ENCODE measurements at regions not wholly inside any gene's neighbourhood (a gene's known extent, or its start where the extent isn't known, plus 50 kb on each side); places are given as distances from the start of the nearest gene placed in this dataset.

DNA sequence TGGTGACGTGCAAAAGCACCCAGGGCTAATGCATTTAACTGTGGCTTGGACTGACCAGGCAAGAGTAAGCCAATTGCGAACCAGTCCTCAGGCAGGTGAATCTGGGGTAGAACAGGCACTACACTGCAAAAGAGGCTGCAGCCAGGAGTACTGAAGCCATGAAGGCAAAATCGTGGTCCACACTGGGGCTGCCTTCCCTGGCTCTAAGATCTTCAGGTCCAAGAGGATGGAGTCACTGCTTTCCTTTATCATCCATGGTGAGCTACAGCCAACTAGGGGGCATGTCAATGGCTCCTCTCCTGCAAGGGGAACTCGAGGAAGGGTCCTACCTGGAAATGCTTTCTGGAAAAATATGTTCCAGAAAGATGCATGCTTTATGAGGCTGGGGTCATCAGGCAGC lies 100.6 kb upstream of the AJAP1 start:
- no peak for DNase-seq

DNA sequence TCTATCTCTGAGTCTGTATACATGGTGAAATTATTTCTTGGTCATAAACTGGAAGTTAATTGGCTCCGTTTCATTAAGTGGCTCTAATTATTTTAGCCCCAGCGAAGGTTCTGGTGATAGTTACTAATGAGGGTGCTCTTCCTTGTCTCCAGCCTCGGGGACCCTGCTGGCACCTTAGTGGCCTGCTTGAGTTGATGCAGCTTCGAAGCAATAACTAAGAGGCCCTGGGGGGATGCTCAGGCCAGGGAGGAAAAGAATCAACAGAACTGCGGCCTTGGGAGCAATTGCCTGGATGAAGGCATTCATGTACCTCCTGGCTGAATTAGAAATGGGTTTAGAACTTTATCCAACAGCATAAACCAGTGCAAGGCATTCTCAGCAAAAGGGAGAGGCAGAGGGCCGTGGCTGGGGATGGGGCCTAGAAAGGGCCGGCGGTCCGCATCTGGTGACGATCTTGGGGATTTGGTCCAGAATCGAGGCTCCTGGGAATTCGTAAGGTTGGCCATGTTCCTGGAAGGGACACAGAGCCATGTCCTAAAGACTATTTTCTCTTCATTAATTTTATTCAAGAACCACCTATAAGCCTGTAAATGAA lies 100.0 kb upstream of the AJAP1 start:
- no peak for DNase-seq

DNA sequence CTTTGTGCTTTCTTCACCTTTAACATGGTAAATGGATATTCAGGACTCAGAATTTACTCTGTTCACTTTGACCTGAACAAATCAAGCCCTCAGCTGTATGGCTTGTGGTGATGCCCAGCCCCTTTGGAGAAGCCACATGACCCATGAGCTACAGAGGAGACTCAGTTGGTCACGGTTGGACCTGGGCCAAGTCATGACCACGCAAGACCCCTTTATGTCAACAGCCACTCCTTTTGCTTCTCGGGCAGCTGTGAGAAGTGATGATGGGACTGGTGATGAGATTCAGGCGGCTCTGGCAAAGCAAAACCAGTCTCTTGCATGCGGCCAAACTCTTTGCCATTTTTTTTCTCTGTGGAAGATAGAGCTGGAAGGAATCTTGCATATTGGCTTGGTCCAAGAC lies 96.5 kb upstream of the AJAP1 start:
- DNase-seq = no peak

DNA sequence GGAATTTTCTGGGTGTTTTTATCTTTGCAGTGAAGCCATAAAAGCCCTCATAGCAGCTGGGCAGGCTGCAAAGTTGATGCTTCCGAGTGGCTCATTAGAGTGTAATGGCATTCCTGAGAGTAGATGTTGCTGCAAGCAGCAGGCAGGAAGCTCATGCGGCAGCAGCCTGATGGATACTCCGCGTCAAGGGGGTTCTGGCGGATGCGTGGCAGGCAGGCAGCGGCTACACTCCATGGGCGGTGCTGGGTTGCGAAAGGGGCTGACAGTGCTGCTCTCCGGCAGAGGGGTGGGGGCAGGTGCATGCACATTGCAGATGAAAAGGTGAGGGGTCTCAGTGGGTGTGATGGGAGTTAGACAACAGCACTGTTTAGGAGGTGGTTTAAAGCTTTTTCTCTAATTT lies 93.2 kb upstream of the AJAP1 start:
- no peak for DNase-seq

DNA sequence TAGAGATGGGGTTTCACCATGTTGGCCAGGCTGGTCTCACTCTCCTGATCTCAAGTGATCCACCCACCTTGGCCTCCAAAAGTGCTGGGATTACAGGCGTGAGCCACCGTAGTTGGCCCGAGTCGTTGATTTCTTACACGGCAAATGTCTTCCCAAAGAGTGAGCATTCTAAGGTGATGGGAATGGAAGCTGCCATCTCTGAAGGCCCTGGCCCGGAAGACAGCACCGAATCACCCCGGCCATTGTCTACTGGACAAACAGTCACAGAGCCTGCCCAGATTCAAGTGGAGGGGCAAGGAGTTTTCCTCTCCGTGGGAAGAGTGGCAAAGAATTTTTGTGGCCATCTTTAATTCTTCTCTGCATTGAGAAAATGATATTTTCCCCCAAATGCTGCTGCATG lies 92.1 kb upstream of the AJAP1 start:
- no peak for DNase-seq

DNA sequence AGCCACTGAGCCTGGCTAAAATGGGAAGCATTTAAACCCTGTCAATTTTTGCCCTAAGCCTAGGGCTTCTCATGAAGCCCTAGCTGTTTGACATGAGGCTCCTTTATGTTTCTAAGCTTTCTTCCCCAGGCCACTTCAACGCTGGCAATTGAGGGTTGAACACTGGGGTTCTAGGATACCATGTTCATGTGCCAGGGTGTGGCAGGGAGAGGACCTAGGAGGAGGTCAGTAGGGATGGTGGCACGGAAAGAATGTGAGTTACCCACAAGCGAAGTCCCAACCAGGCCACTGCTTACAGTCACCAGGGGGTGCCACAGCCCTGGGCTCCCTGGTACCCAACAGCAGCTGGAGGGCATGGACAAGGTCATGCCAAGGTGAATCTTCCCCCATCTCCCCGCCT lies 90.8 kb upstream of the AJAP1 start:
- DNase-seq = no peak

DNA sequence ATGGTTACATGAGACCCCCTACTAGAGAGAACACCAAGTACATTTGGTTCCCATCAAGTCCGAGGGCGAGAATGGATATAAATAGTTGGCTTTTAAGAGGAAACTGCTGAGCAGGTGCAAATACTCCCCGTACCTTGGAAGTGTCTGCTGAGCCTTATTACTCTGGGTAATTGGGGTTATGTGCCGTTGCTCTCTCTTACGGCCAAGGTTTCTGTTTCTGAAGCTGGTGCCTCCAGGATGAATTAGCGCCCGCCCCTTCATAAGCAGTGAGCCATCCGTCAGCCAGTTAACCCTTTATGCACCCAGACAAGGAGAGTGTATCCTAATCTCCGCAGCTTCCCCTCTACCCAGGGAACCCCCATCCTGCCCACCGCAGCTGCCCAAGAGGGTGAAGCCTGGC lies 90.4 kb upstream of the AJAP1 start:
- DNase-seq = no peak

DNA sequence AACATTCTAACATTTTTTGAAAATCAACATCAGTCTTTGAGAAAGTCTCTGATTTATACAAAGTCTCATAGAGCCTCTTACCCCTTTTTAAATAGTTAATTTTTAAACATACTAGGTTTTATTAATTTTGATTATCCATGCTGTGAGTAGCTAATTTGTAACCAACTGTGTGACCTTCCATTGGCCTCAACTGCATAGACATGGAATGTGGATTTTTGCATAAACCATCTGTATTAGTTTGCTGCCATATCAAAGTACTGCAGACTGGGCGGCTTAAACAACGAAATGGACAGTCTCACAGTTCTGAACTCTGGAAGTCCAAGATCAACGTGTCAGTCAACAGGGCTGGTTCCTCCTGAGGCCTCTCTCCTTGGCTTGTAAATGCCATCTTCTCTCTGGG lies 89.2 kb upstream of the AJAP1 start:
- no peak for DNase-seq

DNA sequence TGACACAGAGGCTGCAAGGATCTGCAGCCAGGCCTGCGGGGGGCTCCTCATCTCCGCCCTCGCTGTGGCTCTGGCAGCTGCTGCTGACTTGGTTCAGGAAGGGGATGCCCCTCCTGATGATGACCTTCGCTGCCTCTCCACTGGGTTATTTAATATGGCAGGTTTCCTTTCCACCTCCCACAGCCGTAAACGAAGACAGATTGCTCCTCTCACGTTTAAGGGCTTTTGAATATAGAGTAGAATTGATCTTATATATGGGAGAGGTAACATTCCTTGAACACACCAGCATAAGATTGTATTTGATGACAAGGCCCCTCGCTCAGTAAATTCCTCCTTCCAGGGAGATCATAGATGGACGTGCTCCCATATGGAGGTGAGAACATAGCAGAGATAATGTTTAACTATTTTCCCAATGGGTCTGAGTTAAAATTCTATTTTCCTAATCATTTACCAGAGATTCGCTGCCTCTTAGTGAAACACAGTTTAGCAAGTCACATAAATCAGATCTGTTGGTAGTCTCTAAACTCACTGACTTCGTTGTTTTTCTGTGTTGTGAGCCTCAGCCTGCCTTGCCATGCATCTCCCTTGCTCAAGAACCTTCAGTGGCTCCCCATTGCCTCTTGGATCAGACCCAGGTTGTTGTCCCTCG lies 88.5 kb upstream of the AJAP1 start:
- no peak for DNase-seq

DNA sequence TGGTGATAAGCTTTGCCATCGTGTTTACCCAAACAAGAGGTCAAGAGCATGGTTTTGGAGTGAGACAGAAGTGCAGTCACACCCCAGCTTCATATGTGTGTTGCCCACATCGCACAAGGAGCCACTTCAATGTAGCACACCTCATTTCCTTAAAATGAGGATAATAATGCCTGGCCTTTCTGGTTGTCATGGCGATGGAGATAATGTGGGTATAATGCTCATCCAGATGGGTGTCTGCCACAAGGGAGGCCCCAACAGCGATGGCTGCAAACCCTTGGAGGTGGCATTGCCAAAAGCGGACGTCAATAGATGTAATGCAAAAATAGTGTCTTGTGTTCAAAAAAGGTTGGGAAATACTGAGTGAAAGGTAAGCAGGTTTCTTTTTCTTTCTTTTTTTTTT lies 83.1 kb upstream of the AJAP1 start:
- no peak for DNase-seq

DNA sequence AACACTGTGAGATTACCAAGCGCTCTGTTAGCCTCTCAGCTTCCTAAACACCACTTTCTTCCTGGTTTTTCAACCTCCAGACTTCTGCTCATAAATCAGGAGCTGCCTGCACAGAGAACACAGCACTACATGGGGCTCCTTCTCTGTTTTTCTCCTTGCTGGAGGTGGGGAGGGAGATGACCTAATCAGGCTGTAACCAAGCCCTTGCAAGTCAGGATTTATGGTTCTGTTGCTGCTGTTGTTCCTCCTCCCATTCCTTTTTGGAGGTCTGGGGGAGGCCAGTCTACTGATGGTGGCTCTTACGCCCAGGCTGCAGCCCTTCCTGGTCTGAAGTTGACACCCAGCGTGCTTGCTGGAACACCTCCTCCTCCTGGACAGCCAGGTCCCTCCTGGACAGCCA lies 80.9 kb upstream of the AJAP1 start:
- no peak for DNase-seq

DNA sequence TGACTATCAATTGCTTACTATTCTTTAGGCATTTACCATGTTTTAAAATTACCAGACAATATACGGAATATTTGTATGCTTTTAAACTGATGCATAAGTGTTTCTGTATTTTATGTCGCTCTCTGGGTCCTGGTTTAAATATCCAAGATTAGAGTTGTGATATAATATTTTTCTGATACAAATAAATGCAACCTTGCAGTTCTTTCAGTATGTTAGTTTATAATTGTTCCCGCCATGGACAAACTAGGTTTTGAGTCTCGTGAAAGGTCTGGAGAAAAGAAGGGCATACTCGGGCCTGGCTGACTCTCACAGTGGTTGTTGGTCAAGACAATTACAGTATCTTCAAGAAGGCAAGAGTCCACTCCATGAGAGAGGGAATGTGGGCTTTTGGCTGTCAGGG lies 72.6 kb upstream of the AJAP1 start:
- DNase-seq = no peak

DNA sequence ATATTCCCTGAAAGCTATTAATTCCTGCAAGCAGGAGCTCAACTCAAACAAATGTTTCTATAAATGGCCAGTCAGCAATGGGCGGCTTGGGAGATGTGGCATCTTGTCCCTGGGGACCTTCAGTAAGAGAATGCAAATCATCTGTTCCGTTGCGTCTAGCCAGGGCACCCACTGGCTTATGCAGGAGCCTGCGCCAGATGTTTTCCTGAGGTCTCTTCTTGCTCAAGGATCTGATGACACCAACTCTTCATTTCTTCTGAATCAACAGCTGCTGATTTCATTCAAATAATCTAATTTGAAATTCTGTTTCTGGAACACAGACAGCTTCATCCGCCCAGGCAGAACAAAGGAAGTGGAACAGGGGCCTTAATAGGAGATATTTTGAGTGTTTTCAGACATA lies 70.0 kb upstream of the AJAP1 start:
- DNase-seq = no peak

DNA sequence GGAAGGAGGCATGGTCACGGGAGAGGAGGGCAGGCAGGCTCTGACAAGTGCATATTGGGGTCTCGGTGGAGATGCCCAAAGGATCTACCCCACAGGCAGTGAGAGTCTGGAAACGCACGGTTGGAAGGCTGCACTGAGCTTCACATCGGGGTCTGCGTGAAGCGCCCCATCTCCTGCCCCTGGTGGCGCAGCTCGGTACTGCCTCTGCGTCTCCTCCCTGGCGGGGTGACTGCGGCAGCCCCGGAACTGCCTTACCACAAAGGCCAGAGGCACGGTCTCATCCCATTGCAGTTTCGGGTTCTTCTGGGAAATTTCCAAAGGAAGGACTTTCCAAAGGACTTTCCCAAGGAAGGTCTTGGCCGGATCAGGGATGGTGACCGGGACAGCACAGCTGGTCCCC lies 69.2 kb upstream of the AJAP1 start:
- no peak for DNase-seq

DNA sequence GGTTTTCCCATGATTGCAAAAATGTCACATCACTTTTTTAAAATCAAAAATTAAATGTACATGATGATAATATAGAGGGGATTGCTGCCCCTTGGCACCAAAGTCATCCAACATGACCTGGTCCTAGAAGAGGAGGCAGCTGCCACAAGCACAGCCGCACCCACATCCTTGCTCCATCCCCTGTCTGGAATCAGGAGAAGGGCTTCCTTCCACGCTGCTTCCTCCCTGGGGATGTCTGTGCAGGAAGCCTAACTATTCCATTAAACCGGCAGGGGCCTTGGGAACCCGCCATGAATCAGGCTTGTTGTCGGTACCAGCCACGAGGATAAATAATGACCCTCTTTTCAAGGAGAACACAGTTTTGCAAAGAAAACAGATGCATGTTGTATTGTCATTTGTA lies 68.7 kb upstream of the AJAP1 start:
- DNase-seq = no peak

DNA sequence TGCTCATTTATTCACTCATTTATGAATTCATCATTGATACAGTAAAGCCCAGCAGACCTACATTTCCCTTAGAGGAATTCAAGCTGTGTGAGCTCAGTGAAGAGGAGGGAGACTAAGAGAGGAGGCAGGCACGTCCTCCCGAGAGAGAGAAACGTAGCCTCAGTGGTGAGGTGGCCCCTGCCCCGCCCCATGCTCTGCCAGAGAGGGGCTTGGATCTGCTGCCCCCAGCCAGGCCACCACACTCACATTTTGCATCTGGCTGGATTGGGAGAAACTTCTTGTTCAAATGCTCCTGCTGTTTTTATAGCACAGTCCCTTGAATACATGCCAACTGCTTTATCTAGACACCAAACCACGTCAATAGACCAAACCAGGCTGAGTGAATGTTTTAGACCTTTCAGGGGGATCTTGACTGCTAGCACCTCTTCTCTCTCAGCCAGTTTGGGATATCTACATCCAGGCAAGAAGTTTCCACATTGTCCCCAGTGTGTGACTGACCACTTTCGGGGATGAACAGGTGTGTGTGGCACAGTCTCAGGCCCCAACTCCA lies 67.7 kb upstream of the AJAP1 start:
- DNase-seq = no peak

DNA sequence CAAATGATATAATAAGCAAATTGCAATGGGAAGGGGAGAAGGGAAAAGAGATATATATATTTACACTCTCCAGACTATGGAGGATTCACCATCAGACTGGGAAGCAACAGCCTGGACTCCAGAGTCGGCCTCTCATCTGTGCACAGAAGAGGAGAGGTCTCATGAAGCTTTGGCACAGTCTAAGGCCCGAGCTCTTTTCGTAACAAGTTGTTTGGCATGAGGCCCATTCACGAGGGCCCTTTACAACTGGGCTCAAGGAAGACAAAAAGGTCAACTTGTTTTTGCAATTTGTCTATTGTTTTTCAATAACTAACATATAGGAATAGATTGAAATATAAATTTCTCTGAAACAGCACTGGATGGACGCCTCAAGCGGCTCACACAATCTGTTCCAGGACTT lies 66.7 kb upstream of the AJAP1 start:
- no peak for DNase-seq

DNA sequence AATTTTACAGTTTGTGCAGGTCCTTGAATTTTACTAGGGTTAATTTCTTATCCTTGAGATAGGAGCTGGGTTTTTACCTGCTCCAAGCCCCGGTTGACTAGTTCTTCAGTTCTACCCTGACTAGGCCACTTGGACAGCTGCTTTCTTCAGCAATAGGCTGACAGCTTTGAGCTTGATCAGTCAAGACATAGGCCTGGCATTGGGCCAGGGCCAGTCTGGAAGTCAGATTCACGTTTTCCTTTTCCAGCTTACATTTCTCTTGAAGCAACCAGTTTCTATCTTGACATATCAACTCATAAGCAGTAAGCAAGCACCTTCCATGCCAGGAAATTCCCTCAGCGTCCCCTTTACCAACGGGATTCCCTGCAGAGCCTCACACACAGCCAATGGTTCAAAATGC lies 63.7 kb upstream of the AJAP1 start:
- DNase-seq = no peak

DNA sequence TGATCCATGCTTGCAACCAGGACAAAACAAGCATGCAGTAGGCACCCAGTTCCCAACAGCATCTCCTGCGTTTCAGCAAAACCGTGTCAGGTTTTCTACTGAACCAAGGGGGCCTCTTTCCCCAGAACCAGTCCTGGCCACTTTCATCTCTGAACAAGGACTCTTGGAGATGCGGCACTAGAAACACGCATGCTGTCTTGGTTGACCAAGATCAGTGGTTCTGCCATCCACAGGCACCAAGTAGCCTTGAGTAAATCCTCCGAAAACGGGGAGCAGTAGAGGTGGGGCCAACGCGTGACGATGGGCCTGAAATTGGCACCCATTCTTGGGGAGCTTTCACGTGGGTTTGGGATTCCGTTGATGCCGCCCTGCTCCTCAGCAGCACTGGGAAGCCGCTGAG lies 62.5 kb upstream of the AJAP1 start:
- no peak for DNase-seq

DNA sequence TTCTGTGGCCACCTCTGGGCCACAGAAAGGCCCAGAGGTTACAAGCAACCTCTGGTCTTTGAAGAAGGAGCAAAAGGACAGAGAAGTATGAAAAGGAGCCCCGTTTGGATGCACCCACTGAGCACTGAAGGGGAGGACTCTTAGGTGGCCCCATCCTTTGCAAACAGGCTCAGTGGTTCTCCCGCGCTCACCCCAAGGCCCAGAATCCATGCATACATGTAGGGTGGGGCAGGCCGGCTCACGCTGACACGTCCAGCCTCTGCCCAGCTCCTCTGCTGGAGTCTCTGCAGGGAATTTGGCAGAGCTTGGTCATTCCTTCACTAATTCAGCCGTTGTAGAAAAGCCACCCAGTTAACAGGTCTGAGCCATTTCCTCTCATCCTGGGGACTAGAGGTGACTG lies 61.3 kb upstream of the AJAP1 start:
- DNase-seq = no peak

DNA sequence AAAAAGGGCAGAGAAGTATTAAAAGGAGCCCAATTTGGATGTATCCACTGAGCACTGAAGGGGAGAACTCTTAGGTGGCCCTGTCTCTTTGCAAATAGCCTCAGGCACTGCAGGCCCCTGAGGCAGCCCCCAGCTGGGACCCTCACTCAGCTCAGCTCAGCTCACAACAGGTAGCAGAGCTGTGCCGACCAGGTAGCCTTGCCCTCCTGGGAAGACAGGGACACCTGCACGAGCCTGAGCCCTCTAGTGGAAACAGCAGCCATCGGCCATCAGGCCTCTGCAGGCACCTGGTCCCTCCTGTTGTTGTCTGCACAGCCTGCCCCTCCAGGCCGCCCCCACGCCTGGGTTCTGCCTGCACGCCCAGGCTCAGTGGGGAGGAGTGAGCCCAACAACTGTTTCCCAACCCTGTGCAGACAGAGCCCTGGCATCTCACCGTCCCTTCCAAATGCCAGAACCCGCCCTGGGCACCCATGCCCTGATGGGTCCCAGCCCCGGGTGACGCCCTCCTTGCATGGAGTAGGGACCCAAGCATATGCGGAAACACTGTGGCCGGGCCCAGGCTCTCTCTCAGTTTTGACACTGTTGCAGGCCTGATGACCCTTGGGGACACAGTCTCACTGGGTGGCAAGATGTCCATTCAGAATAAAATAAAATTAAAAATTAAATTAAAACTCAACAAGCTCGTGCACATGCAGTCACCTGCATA lies 60.0 kb upstream of the AJAP1 start:
- no peak for DNase-seq

DNA sequence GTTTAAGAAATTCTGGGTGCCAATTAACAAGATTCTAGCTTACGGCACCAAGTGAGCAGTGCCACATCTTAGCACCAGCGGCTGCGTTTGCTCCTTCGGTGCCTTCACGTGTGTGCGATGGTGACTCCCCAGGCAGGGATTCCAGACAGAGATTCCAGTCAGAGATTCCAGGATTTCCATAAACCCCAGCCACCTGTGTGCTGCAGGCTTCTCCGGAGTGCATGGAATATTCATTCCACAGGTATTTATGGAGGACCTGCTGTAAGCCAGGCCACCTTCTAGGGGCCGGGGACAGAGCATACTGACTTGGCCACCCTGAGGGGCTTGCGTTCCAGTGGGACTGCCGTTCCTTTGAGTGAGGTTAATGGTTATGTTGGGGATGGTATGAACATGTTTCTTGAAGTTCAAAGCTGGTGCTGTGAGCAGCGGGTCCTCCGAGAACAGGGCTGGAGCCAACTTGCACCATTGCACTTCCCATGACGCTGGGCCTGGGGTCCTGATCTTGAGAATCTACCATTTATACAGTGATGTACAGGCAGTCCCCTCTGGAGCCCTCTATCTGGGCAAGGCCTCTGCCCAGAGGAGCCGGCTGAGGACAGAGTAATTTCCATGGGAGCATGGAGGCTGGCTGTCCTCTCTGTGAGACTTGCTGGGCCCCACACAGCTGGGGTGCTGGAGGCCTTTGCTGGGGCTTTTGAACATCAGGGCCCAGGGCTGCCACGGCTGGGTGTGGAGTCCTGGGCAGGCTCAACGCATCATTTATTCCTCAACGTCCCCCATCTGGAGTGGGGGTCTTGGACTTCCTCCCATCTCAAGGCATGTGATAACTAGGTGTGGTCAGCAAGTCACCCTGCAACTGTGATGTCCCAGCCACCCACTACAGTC lies 58.8 kb upstream of the AJAP1 start:
- no peak for DNase-seq

DNA sequence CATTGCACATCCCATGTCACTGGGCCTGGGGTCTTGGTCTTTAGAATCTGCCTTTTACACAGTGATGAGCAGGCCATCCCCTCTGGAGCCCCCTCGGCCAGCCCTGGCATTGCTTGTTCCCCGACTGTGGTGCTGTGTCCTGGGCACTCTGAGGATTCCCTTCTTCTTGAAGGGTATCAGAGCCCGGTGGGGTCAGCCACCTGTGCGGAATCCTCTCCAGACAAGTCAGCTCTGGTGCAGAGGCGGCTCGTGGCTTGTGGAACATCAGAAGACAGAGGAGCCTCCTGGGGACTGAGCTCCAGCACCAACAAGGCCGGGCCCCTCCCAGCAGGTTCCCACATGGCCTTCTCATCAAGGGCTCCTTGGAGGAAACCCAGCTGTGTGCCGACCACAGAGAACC lies 57.9 kb upstream of the AJAP1 start:
- no peak for DNase-seq

DNA sequence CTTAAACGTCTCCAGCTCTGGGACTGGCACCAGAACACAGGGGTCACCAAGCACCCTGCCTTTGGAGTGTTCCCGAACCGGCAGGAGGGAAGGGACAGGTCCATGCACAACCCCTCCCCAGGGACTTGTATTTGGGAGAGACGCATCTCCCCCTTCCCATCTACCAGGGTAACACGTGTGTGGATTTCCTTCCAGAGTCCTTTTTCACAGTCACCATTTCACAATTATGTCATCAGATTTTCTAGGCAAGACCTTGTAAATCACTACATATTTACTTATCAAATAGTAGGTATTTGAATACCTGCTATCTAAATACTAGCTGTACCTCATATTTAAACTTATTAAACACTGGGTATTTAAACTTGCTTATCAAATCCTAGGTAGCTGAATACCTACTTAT lies 57.4 kb upstream of the AJAP1 start:
- DNase-seq = no peak
